H9 (cell line): ENCODE measurements at regions not wholly inside any gene's neighbourhood (a gene's known extent, or its start where the extent isn't known, plus 50 kb on each side); places are given as distances from the start of the nearest gene placed in this dataset.

ENCODE experiments used
- DNase-seq: peaks from one replicate; pipeline ENCODE4 v3.0.0-alpha.2; 2017
- H2AFZ ChIP-seq: one replicate; pipeline ENCODE4 v1.6.1; 2013; ENCODE audit warnings: mild to moderate bottlenecking, low read length, control low read depth, moderate library complexity
- H2AK5ac ChIP-seq: 2 replicates; pipeline ENCODE4 v1.6.1; 2013; ENCODE audit warnings: low read length, control low read depth, mixed read lengths; ENCODE audit not compliant: insufficient read length
- H2BK120ac ChIP-seq: one replicate; pipeline ENCODE4 v1.6.1; 2013; ENCODE audit warnings: low read depth, mild to moderate bottlenecking, low read length, control low read depth, inconsistent platforms; ENCODE audit not compliant: poor library complexity, severe bottlenecking
- H2BK12ac ChIP-seq: 2 replicates; pipeline ENCODE4 v1.6.1; 2013; ENCODE audit warnings: low read length, control low read depth, mixed read lengths, low read depth; ENCODE audit not compliant: insufficient read length
- H2BK15ac ChIP-seq: 2 replicates; pipeline ENCODE4 v1.6.1; 2013; ENCODE audit warnings: low read depth, low read length, control low read depth
- H2BK20ac ChIP-seq: one replicate; pipeline ENCODE4 v1.6.1; 2013; ENCODE audit warnings: low read depth, mild to moderate bottlenecking, low read length, control low read depth, inconsistent platforms; ENCODE audit not compliant: poor library complexity, severe bottlenecking
- H2BK5ac ChIP-seq: 2 replicates; pipeline ENCODE4 v1.6.1; 2013; ENCODE audit warnings: low read length, control low read depth, mixed read lengths; ENCODE audit not compliant: insufficient read length
- H3K14ac ChIP-seq: 2 replicates; pipeline ENCODE4 v1.6.1; 2013; ENCODE audit warnings: low read length, control low read depth; ENCODE audit not compliant: insufficient read depth
- H3K18ac ChIP-seq: 2 replicates; pipeline ENCODE4 v1.6.1; 2013; ENCODE audit warnings: low read depth, mild to moderate bottlenecking, mixed read lengths, low read length, control low read depth; ENCODE audit not compliant: insufficient read length
- H3K23ac ChIP-seq: 2 replicates; pipeline ENCODE4 v1.6.1; 2013; ENCODE audit warnings: low read length, control low read depth, mixed read lengths, low read depth; ENCODE audit not compliant: insufficient read length
- H3K23me2 ChIP-seq: 2 replicates; pipeline ENCODE4 v1.6.1; 2013; ENCODE audit warnings: low read depth, mild to moderate bottlenecking, mixed read lengths, low read length, control low read depth; ENCODE audit not compliant: insufficient read length, poor library complexity, severe bottlenecking
- H3K27ac ChIP-seq: 2 replicates; pipeline ENCODE4 v1.5.1; 2013; ENCODE audit warnings: low read length, control low read depth, mixed read lengths, low read depth; ENCODE audit not compliant: insufficient read length
- H3K27me3 ChIP-seq: 2 replicates; pipeline ENCODE4 v1.6.1; 2013; ENCODE audit warnings: low read length, control low read depth, inconsistent platforms; ENCODE audit not compliant: insufficient read depth
- H3K4ac ChIP-seq: 2 replicates; pipeline ENCODE4 v1.6.1; 2013; ENCODE audit warnings: low read depth, mild to moderate bottlenecking, control low read depth, inconsistent platforms, low read length, moderate library complexity
- H3K4me1 ChIP-seq: 2 replicates; pipeline ENCODE4 v1.6.1; 2013; ENCODE audit warnings: low read length, control low read depth, inconsistent platforms; ENCODE audit not compliant: insufficient read depth
- H3K4me2 ChIP-seq: 2 replicates; pipeline ENCODE4 v1.6.1; 2013; ENCODE audit warnings: low read length, control low read depth, mixed read lengths; ENCODE audit not compliant: insufficient read length, insufficient read depth
- H3K56ac ChIP-seq: 2 replicates; pipeline ENCODE4 v1.6.1; 2013; ENCODE audit warnings: low read depth, mild to moderate bottlenecking, mixed read lengths, low read length, control low read depth; ENCODE audit not compliant: insufficient read length
- H3K79me1 ChIP-seq: 2 replicates; pipeline ENCODE4 v1.6.1; 2013; ENCODE audit warnings: low read depth, mild to moderate bottlenecking, moderate library complexity, low read length, control low read depth, inconsistent platforms; ENCODE audit not compliant: insufficient read depth, poor library complexity, severe bottlenecking
- H3K79me2 ChIP-seq: 2 replicates; pipeline ENCODE4 v1.6.1; 2013; ENCODE audit warnings: low read length, control low read depth, inconsistent platforms; ENCODE audit not compliant: insufficient read depth
- H3K9ac ChIP-seq: 2 replicates; pipeline ENCODE4 v1.6.1; 2013; ENCODE audit warnings: low read length, control low read depth, mixed read lengths; ENCODE audit not compliant: insufficient read length; ENCODE audit errors: extremely low read depth
- H3K9me3 ChIP-seq: one replicate; pipeline ENCODE4 v1.6.1; 2013; ENCODE audit warnings: low read depth, low read length, inconsistent platforms; ENCODE audit not compliant: control insufficient read depth
- H3T11ph ChIP-seq: one replicate; pipeline ENCODE4 v1.6.1; 2013; ENCODE audit warnings: mild to moderate bottlenecking, low read length, control low read depth, inconsistent platforms
- H4K20me1 ChIP-seq: one replicate; pipeline ENCODE4 v1.6.1; 2013; ENCODE audit not compliant: control insufficient read depth, insufficient read length, insufficient read depth
- H4K5ac ChIP-seq: 2 replicates; pipeline ENCODE4 v1.6.1; 2013; ENCODE audit warnings: low read depth, mild to moderate bottlenecking, mixed read lengths, low read length, control low read depth; ENCODE audit not compliant: insufficient read length
- H4K8ac ChIP-seq: replicated peaks from 2 replicates; pipeline ENCODE4 v1.6.1; 2013; ENCODE audit warnings: low read length, control low read depth, mixed read lengths, low read depth; ENCODE audit not compliant: insufficient read length
- H4K91ac ChIP-seq: 2 replicates; pipeline ENCODE4 v1.6.1; 2013; ENCODE audit warnings: low read depth, mild to moderate bottlenecking, moderate library complexity, mixed read lengths, low read length, control low read depth; ENCODE audit not compliant: insufficient read length
- H3K27ac Mint-ChIP-seq, 3 experiments: 2 replicates in 2 of 3; 3 replicates in 1 of 3; pipeline ENCODE4 v1.8.0; 2020 to 2021; ENCODE audit warnings: mixed read lengths in 3 of 3, mild to moderate bottlenecking in 1 of 3, moderate library complexity in 1 of 3
- H3K27me3 Mint-ChIP-seq: 2 replicates; pipeline ENCODE4 v1.8.0; 2021; ENCODE audit warnings: low read depth, mild to moderate bottlenecking, moderate library complexity, mixed read lengths
- H3K36me3 Mint-ChIP-seq, 3 experiments: 2 replicates in 2 of 3; 3 replicates in 1 of 3; pipeline ENCODE4 v1.8.0; 2020 to 2021; ENCODE audit warnings: low read depth in 3 of 3, mixed read lengths in 3 of 3; ENCODE audit not compliant: insufficient read depth in 1 of 3
- H3K4me1 Mint-ChIP-seq, 2 experiments: 2 replicates each; pipeline ENCODE4 v1.8.0; 2020; ENCODE audit warnings: mixed read lengths in 2 of 2
- H3K4me3 Mint-ChIP-seq, 2 experiments: 2 replicates in 1 of 2; 3 replicates in 1 of 2; pipeline ENCODE4 v1.8.0; 2020 to 2021; ENCODE audit warnings: mild to moderate bottlenecking in 2 of 2, mixed read lengths in 2 of 2, moderate library complexity in 1 of 2
- H3K9me3 Mint-ChIP-seq, 2 experiments: 2 replicates in 1 of 2; 3 replicates in 1 of 2; pipeline ENCODE4 v1.8.0; 2020; ENCODE audit warnings: mild to moderate bottlenecking in 2 of 2, mixed read lengths in 2 of 2, moderate library complexity in 1 of 2
- CTCF ChIP-seq: fragments of 200-600 bp; sonication (generic); conservative IDR thresholded peaks from 3 replicates; pipeline ENCODE4 v1.8.0; 2021; ENCODE audit warnings: antibody characterized with exemption, mild to moderate bottlenecking
- WGBS: extraction: QIAGEN DNeasy Blood & Tissue Kit; methylation state at CpG from one replicate; pipeline ENCODE4 v1.1.7; 2013; ENCODE audit warnings: missing lambda C conversion rate, low lambda C conversion rate, mixed read lengths; ENCODE audit not compliant: insufficient read length; ENCODE audit errors: extremely low coverage; 5-methylcytosine and 5-hydroxymethylcytosine counted together

- no peak overlapping the region for H2AK5ac ChIP-seq
- H2AFZ ChIP-seq, result no peak overlapping the region
- Mint-ChIP-seq H3K27me3 (no peaks in the 10 kb centered on the region; the same call in 1 of the 2 replicates), H3K36me3 (no peaks in the 10 kb centered on the region), H3K9me3 (no peaks in the 10 kb centered on the region), H3K27ac (no peak overlapping the region), H3K4me3 (no peak overlapping the region), H3K4me1 (peaks cover 17 to 20% of the 10 kb centered on the region in 2 experiments)
- no peak overlapping the region for H3K4me2 ChIP-seq
- H2BK20ac ChIP-seq, result no peak overlapping the region
- no peak overlapping the region for H3K23ac ChIP-seq
- no peak overlapping the region for H3K27ac ChIP-seq
- H3K27me3 ChIP-seq, result no peaks in the 10 kb centered on the region
- no peak overlapping the region for H4K5ac ChIP-seq
- H3K56ac ChIP-seq, result no peak overlapping the region
- H3K4ac ChIP-seq, result no peak overlapping the region
- H3K23me2 ChIP-seq, result no peaks in the 10 kb centered on the region
- no peaks in the 10 kb centered on the region for H3K9me3 ChIP-seq
- H3K9ac ChIP-seq, result no peak overlapping the region
- H3K79me1 ChIP-seq, result no peaks in the 10 kb centered on the region
- no peak overlapping the region for H3T11ph ChIP-seq
- no peak overlapping the region for H2BK12ac ChIP-seq
- H2BK120ac ChIP-seq, result no peak overlapping the region
- no peak for DNase-seq
- H2BK5ac ChIP-seq, result no peak overlapping the region
- no peak overlapping the region for H3K18ac ChIP-seq
- no CpG with 5 or more reads among the region's 4 CpGs for WGBS
- H3K4me1 ChIP-seq, result peaks cover 3% of the 10 kb centered on the region; the same call in 1 of the 2 replicates
- no peak overlapping the region for H4K8ac ChIP-seq
- no peak overlapping the region for H2BK15ac ChIP-seq
- H3K79me2 ChIP-seq, result no peaks in the 10 kb centered on the region
- TF ChIP-seq CTCF, result no peak
- H4K91ac ChIP-seq, result no peak overlapping the region
- H4K20me1 ChIP-seq, result no peaks in the 10 kb centered on the region
- no peak overlapping the region for H3K14ac ChIP-seq
Measured at GRCh38 chr12:114866331-114866730, 182.4 kb upstream of the TBX3 start.
